ENCODE measurements at regions not wholly inside any gene's neighbourhood (a gene's known extent, or its start where the extent isn't known, plus 50 kb on each side); places are given as distances from the start of the nearest gene placed in this dataset.
A peak's percentile ranks its signal among the peaks of the same experiment; 100 is the strongest.

GRCh38 chr4:61143461-61143860, 56.7 kb upstream of the ADGRL3 start:
- TF ChIP-seq CTCF (IDR thresholded peaks at IDR 0.05; ENCODE audit: low read depth, low read length, missing control alignments): no peak
- in situ Hi-C loops (cut with HindIII; ENCODE audit: low pct_ligation_motif_present, low sequenced_read_pairs): no loop called here
- Histone ChIP-seq H3K36me3 (replicated peaks) (no peaks in the 10 kb centered on the region), H3K27me3 (replicated peaks) (no peaks in the 10 kb centered on the region), H3K4me3 (ENCODE audit: low read depth, low read length) (no peak overlapping the region), H3K27ac (no peak overlapping the region)
- no peak for DNase-seq

- in situ Hi-C loops (cut with HindIII; ENCODE audit: low pct_ligation_motif_present, low sequenced_read_pairs): no loop called here
- no peaks in the 10 kb centered on the region for H3K36me3 ChIP-seq (replicated peaks)
- peak; percentile 67 for DNase-seq
- H3K27me3 ChIP-seq (replicated peaks): no peaks in the 10 kb centered on the region
- no peak for TF ChIP-seq CTCF (IDR thresholded peaks at IDR 0.05; ENCODE audit: low read depth, low read length, missing control alignments)
- no peak overlapping the region for H3K27ac ChIP-seq
- H3K4me3 ChIP-seq (ENCODE audit: low read depth, low read length): no peak overlapping the region
Measured at GRCh38 chr4:61149278-61149677, 50.8 kb upstream of the ADGRL3 start.
